Liver (tissue), 8 donors: ENCODE measurements at regions not wholly inside any gene's neighbourhood (a gene's known extent, or its start where the extent isn't known, plus 50 kb on each side); places are given as distances from the start of the nearest gene placed in this dataset.

Source experiments
- DNase-seq: peaks from one replicate; pipeline ENCODE4 v3.0.0-alpha.2; 2017; ENCODE audit warnings: low spot score
- H3K27ac ChIP-seq, 2 donors: one replicate each; pipeline ENCODE4 v1.7.0; 2013; ENCODE audit warnings: inconsistent platforms in 2 of 2, low read length in 2 of 2, control low read depth in 1 of 2, low read depth in 1 of 2, mild to moderate bottlenecking in 1 of 2
- H3K27me3 ChIP-seq, 4 donors: one replicate each; pipeline versions ENCODE4 v1.6.1 to v1.7.0; 2013; ENCODE audit warnings: low read length in 3 of 4, inconsistent platforms in 1 of 4, mild to moderate bottlenecking in 1 of 4, moderate library complexity in 1 of 4; ENCODE audit not compliant: control insufficient read depth in 4 of 4, insufficient read depth in 4 of 4
- H3K36me3 ChIP-seq, 4 donors: one replicate each; pipeline versions ENCODE4 v1.6.1 to v1.7.0; 2013; ENCODE audit warnings: low read length in 3 of 4, mild to moderate bottlenecking in 3 of 4, low read depth in 1 of 4, moderate library complexity in 1 of 4; ENCODE audit not compliant: control insufficient read depth in 4 of 4, insufficient read depth in 3 of 4
- H3K4me1 ChIP-seq, 4 donors: one replicate each; pipeline versions ENCODE4 v1.6.1 to v1.7.0; 2013; ENCODE audit warnings: low read length in 3 of 4, mild to moderate bottlenecking in 3 of 4, moderate library complexity in 1 of 4; ENCODE audit not compliant: control insufficient read depth in 4 of 4, insufficient read depth in 4 of 4
- H3K4me3 ChIP-seq, 3 donors: one replicate each; pipeline versions ENCODE4 v1.6.1 to v1.7.0; 2013; ENCODE audit warnings: low read length in 3 of 3, control low read depth in 1 of 3, low read depth in 1 of 3, mild to moderate bottlenecking in 1 of 3
- H3K9ac ChIP-seq, 2 donors: one replicate each; pipeline ENCODE4 v1.7.0; 2013; ENCODE audit warnings: low read length in 2 of 2, mild to moderate bottlenecking in 2 of 2, moderate library complexity in 2 of 2, control low read depth in 1 of 2, low read depth in 1 of 2
- H3K9me3 ChIP-seq, 4 donors: one replicate each; pipeline versions ENCODE4 v1.6.1 to v1.7.0; 2013; ENCODE audit warnings: low read length in 3 of 4; ENCODE audit not compliant: control insufficient read depth in 4 of 4
- ATF3 ChIP-seq: IDR thresholded peaks from 2 replicates; pipeline ENCODE4 v1.6.1; 2016; ENCODE audit warnings: antibody characterized with exemption
- CTCF ChIP-seq: fragments of 150-350 bp; IDR thresholded peaks from 2 replicates; pipeline ENCODE4 v1.5.1; 2017; ENCODE audit warnings: improper control_type of control experiment, low read depth, low read length; ENCODE audit not compliant: missing input control
- EGR1 ChIP-seq, 2 donors: IDR thresholded peaks; 2 replicates each; pipeline ENCODE4 v1.6.1; 2016 to 2018; ENCODE audit warnings: antibody characterized with exemption in 2 of 2, low read depth in 2 of 2
- FOXA1 ChIP-seq: IDR thresholded peaks from 2 replicates; pipeline ENCODE4 v1.6.1; 2016; ENCODE audit warnings: antibody characterized with exemption
- FOXA2 ChIP-seq: IDR thresholded peaks from 2 replicates; pipeline ENCODE4 v1.6.1; 2016; ENCODE audit warnings: antibody characterized with exemption
- GABPA ChIP-seq, 2 donors: IDR thresholded peaks in 1 of 2; conservative IDR thresholded peaks in 1 of 2; 2 replicates each; pipeline ENCODE4 v1.6.1; 2016; ENCODE audit warnings: antibody characterized with exemption in 2 of 2, mild to moderate bottlenecking in 1 of 2, moderate library complexity in 1 of 2
- HNF4A ChIP-seq, 2 donors: conservative IDR thresholded peaks; 2 replicates each; pipeline ENCODE4 v1.6.1; 2016; ENCODE audit warnings: antibody characterized with exemption in 2 of 2, mild to moderate bottlenecking in 2 of 2
- HNF4G ChIP-seq: IDR thresholded peaks from 2 replicates; pipeline ENCODE4 v1.6.1; 2016; ENCODE audit warnings: antibody characterized with exemption
- JUND ChIP-seq, 2 donors: IDR thresholded peaks; 2 replicates each; pipeline ENCODE4 v1.6.1; 2016; ENCODE audit warnings: antibody characterized with exemption in 2 of 2
- MAX ChIP-seq: IDR thresholded peaks from 2 replicates; pipeline ENCODE4 v1.6.1; 2016; ENCODE audit warnings: antibody characterized with exemption
- NR2F2 ChIP-seq: IDR thresholded peaks from 2 replicates; pipeline ENCODE4 v1.6.1; 2016; ENCODE audit warnings: antibody characterized with exemption
- RAD21 ChIP-seq, 2 donors: IDR thresholded peaks; 2 replicates each; pipeline ENCODE4 v1.6.1; 2016; ENCODE audit warnings: antibody characterized with exemption in 2 of 2, mild to moderate bottlenecking in 2 of 2
- REST ChIP-seq: IDR thresholded peaks from 2 replicates; pipeline ENCODE4 v1.6.1; 2016; ENCODE audit warnings: antibody characterized with exemption, mild to moderate bottlenecking
- SP1 ChIP-seq: IDR thresholded peaks from 2 replicates; pipeline ENCODE4 v1.6.1; 2018; ENCODE audit warnings: antibody characterized with exemption, mild to moderate bottlenecking
- TAF1 ChIP-seq: conservative IDR thresholded peaks from 2 replicates; pipeline ENCODE4 v1.6.1; 2016; ENCODE audit warnings: antibody characterized with exemption, mild to moderate bottlenecking
- YY1 ChIP-seq: IDR thresholded peaks from 2 replicates; pipeline ENCODE4 v1.6.1; 2016; ENCODE audit warnings: antibody characterized with exemption, mild to moderate bottlenecking
- ZBTB33 ChIP-seq: IDR thresholded peaks from 2 replicates; pipeline ENCODE4 v1.6.1; 2016; ENCODE audit warnings: antibody characterized with exemption
- WGBS: extraction: QIAGEN DNeasy Blood & Tissue Kit; methylation state at CpG from one replicate; pipeline ENCODE4 v1.1.7; 2013; 5-methylcytosine and 5-hydroxymethylcytosine counted together
- donor health status: healthy.
- donor health status: healthy.
- donor health status: healthy.
- donor health status: healthy.
- donor health status: healthy.

- Histone ChIP-seq H3K27me3 (no peaks in the 10 kb centered on the region), H3K36me3 (no peaks in the 10 kb centered on the region), H3K9ac (no peak overlapping the region), H3K9me3 (no peaks in the 10 kb centered on the region), H3K4me1 (peaks cover 0 to 11% (median 3%) of the 10 kb centered on the region in 4 donors), H3K27ac (no peak overlapping the region), H3K4me3 (no peak overlapping the region)
- DNase-seq: no peak
- WGBS: 86% methylated on average over 3 of the region's 3 CpGs
- no peak for TF ChIP-seq YY1
- TF ChIP-seq REST: no peak
- TF ChIP-seq EGR1 (IDR thresholded peaks at IDR 0.05; ENCODE audit: low read depth in 2 of 2): no peak
- TF ChIP-seq CTCF: no peak
- no peak for TF ChIP-seq FOXA1
- TF ChIP-seq RAD21 (IDR thresholded peaks at IDR 0.05): no peak
- TF ChIP-seq HNF4G: no peak
- no peak for TF ChIP-seq MAX
- no peak for TF ChIP-seq GABPA (IDR thresholded peaks at IDR 0.05 in 1 of 2, conservative IDR thresholded peaks at IDR 0.05 in 1 of 2)
- no peak for TF ChIP-seq NR2F2
- no peak for TF ChIP-seq TAF1
- TF ChIP-seq ATF3: no peak
- TF ChIP-seq SP1: no peak
- no peak for TF ChIP-seq FOXA2
- no peak for TF ChIP-seq ZBTB33
These were observed 1234.0 kb upstream of the ZEB2 start for GRCh38 chr2:145753966-145754365.

- WGBS: 77% methylated on average over 6 of the region's 6 CpGs
- H3K27ac ChIP-seq: no peak overlapping the region
- TF ChIP-seq EGR1 (IDR thresholded peaks at IDR 0.05; ENCODE audit: low read depth in 2 of 2) (no peak), TAF1 (no peak), MAX (no peak), YY1 (no peak), JUND (IDR thresholded peaks at IDR 0.05) (no peak), SP1 (no peak), RAD21 (IDR thresholded peaks at IDR 0.05) (no peak), FOXA2 (no peak), HNF4G (no peak), HNF4A (conservative IDR thresholded peaks at IDR 0.05) (no peak), ZBTB33 (no peak), GABPA (IDR thresholded peaks at IDR 0.05 in 1 of 2, conservative IDR thresholded peaks at IDR 0.05 in 1 of 2) (no peak), REST (no peak)
These were observed 1233.2 kb upstream of the ZEB2 start for GRCh38 chr2:145753041-145753608.

More at GRCh38 chr2:145753041-145753608, 1233.2 kb upstream of the ZEB2 start:
- H3K36me3 ChIP-seq: no peaks in the 10 kb centered on the region
- no peak for DNase-seq
- no peaks in the 10 kb centered on the region for H3K9me3 ChIP-seq
- H3K4me3 ChIP-seq: no peak overlapping the region
- H3K27me3 ChIP-seq: no peaks in the 10 kb centered on the region
- H3K4me1 ChIP-seq: peaks cover 0 to 11% (median 3%) of the 10 kb centered on the region in 4 donors
- no peak overlapping the region for H3K9ac ChIP-seq
